Panc1 (cell line): ENCODE measurements at regions not wholly inside any gene's neighbourhood (a gene's known extent, or its start where the extent isn't known, plus 50 kb on each side); places are given as distances from the start of the nearest gene placed in this dataset.

ENCODE experiments used
- ATAC-seq: fragments of 200-7000 bp; cut with Tn5 transposase; 2 replicates; pipeline ENCODE4 v1.9.1; 2020; ENCODE audit warnings: mild to moderate bottlenecking, moderate library complexity
- BruUV-seq: library from RNA; stranded (reverse); fragments of 400-500 nt; replicated peaks from 2 replicates; lab custom pipeline; 2021; lab: Mats Ljungman, UMichigan
- CTCF ChIA-PET: fragments of 300-600 bp; sonication (Branson Sonifier 250); formaldehyde crosslinking; loops from one replicate; lab custom pipeline; 2022; ENCODE audit warnings: antibody characterized with exemption; lab: Charles Lee
- POLR2A ChIA-PET: fragments of 300-600 bp; sonication (Branson Sonifier 250); formaldehyde crosslinking; loops from one replicate; lab custom pipeline; 2022; ENCODE audit warnings: antibody characterized with exemption; lab: Charles Lee
- DNase-seq: peaks from one replicate; pipeline ENCODE4 v3.0.0-alpha.2; 2010; ENCODE audit warnings: low read depth, low spot score
- H3K27ac ChIP-seq: 2 replicates; pipeline ENCODE4 v1.5.1; 2011; ENCODE audit warnings: mild to moderate bottlenecking, low read length, inconsistent platforms
- H3K27me3 ChIP-seq: fragments of 200-500 bp; sonication (Bioruptor generic); 2 replicates; pipeline ENCODE4 v1.6.0; 2014; ENCODE audit warnings: low read length, inconsistent platforms; ENCODE audit not compliant: control insufficient read depth, insufficient read depth
- H3K36me3 ChIP-seq: fragments of 200-500 bp; sonication (Bioruptor generic); 2 replicates; pipeline ENCODE4 v1.5.1; 2014; ENCODE audit warnings: inconsistent platforms, mild to moderate bottlenecking, low read length, moderate library complexity; ENCODE audit not compliant: control insufficient read depth, insufficient read depth
- H3K4me1 ChIP-seq: 2 replicates; pipeline ENCODE4 v1.5.1; 2011; ENCODE audit warnings: inconsistent platforms, mild to moderate bottlenecking, low read length, moderate library complexity; ENCODE audit not compliant: control insufficient read depth, insufficient read depth
- H3K4me3 ChIP-seq, 2 experiments: 2 replicates each; pipeline ENCODE4 v1.5.1; 2011 to 2012; ENCODE audit warnings: low read depth in 2 of 2, low read length in 2 of 2, mild to moderate bottlenecking in 2 of 2, inconsistent platforms in 1 of 2, moderate library complexity in 1 of 2
- H3K9me3 ChIP-seq: fragments of 200-500 bp; sonication (Bioruptor generic); 2 replicates; pipeline ENCODE4 v1.5.1; 2014; ENCODE audit warnings: low read depth, mild to moderate bottlenecking, inconsistent platforms, low read length, moderate library complexity; ENCODE audit not compliant: control insufficient read depth, insufficient read depth
- POLR2AphosphoS5 ChIP-seq: IDR thresholded peaks from 2 replicates; pipeline ENCODE4 v1.6.1; 2012; ENCODE audit warnings: mild to moderate bottlenecking, low read depth, low read length, moderate library complexity
- SIN3A ChIP-seq: IDR thresholded peaks from 2 replicates; pipeline ENCODE4 v1.6.1; 2012; ENCODE audit warnings: low read depth, mild to moderate bottlenecking, low read length, moderate library complexity, borderline replicate concordance; ENCODE audit not compliant: insufficient read depth
- TCF7L2 ChIP-seq: IDR thresholded peaks from 2 replicates; pipeline ENCODE4 v1.6.1; 2011; ENCODE audit warnings: mild to moderate bottlenecking, low read depth, low read length, inconsistent platforms
- in situ Hi-C: cut with HindIII; loops from 2 replicates; pipeline ENCODE4 v1.10.0; 2016; ENCODE audit warnings: low sequenced_read_pairs, low pct_unique_long_range_greater_than_20kb
- intact Hi-C: fragments of 100-400 bp; cut with micrococcal nuclease; formaldehyde crosslinking; loops from one replicate; pipeline ENCODE4 v1.10.0; 2022; ENCODE audit not compliant: unreplicated experiment
- TF ChIP-seq, protein P1 (sequence below): fragments of 450-650 bp; IDR thresholded peaks from 2 replicates; pipeline ENCODE4 v1.5.1; 2017; ENCODE audit warnings: mild to moderate bottlenecking
- TF ChIP-seq, protein P2 (sequence below), 2 experiments: IDR thresholded peaks; 2 replicates each; pipeline ENCODE4 v1.6.1; 2011 to 2012; ENCODE audit warnings: low read depth in 2 of 2, control low read depth in 1 of 2, low read length in 1 of 2, mild to moderate bottlenecking in 1 of 2, moderate library complexity in 1 of 2; ENCODE audit not compliant: insufficient read depth in 1 of 2

DNA sequence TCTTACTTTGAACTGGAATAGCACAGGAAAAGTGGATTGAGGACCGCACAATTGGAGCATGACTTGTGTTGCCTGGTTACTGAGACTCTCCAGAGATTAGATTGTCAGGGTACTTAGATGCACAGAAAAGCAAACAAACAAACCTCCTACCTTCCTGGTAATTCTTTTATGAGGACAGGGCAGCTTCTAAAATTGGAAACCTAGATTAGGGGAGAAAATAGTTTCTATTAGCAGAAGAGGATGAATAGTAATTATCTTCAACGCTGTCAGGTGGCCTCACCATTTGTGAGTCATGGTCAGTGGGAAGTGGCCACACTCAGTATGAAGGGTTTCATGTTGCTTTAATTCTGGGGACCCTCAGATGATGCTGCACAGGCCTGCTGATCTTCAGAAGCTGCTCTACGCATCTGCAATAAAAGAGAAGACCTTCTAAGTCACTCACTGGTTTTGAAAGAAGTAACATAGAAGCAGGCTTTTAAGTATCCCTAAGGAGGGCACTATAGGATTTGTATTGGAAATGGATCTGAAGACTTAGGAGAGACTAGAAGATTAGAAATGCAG, 106.8 kb downstream of the LACC1 start:
- intact Hi-C loops (no loop called here), in situ Hi-C loops (no loop called here)
- no peak for DNase-seq
- H3K27ac ChIP-seq = no peak overlapping the region
- H3K27me3 ChIP-seq = no peaks in the 10 kb centered on the region
- ChIA-PET CTCF (no interaction called here), POLR2A (interaction anchor here (1.2 kb wide), 1 partner anchor 450 kb away, joined by 3 read pairs; no protein-coding TSS in a partner anchor)
- no peaks in the 10 kb centered on the region for H3K36me3 ChIP-seq
- TF ChIP-seq, protein P1, sequence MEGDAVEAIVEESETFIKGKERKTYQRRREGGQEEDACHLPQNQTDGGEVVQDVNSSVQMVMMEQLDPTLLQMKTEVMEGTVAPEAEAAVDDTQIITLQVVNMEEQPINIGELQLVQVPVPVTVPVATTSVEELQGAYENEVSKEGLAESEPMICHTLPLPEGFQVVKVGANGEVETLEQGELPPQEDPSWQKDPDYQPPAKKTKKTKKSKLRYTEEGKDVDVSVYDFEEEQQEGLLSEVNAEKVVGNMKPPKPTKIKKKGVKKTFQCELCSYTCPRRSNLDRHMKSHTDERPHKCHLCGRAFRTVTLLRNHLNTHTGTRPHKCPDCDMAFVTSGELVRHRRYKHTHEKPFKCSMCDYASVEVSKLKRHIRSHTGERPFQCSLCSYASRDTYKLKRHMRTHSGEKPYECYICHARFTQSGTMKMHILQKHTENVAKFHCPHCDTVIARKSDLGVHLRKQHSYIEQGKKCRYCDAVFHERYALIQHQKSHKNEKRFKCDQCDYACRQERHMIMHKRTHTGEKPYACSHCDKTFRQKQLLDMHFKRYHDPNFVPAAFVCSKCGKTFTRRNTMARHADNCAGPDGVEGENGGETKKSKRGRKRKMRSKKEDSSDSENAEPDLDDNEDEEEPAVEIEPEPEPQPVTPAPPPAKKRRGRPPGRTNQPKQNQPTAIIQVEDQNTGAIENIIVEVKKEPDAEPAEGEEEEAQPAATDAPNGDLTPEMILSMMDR = no peak
- TF ChIP-seq POLR2AphosphoS5 = no peak
- no peak for TF ChIP-seq SIN3A
- no peak for TF ChIP-seq TCF7L2
- TF ChIP-seq, protein P2, sequence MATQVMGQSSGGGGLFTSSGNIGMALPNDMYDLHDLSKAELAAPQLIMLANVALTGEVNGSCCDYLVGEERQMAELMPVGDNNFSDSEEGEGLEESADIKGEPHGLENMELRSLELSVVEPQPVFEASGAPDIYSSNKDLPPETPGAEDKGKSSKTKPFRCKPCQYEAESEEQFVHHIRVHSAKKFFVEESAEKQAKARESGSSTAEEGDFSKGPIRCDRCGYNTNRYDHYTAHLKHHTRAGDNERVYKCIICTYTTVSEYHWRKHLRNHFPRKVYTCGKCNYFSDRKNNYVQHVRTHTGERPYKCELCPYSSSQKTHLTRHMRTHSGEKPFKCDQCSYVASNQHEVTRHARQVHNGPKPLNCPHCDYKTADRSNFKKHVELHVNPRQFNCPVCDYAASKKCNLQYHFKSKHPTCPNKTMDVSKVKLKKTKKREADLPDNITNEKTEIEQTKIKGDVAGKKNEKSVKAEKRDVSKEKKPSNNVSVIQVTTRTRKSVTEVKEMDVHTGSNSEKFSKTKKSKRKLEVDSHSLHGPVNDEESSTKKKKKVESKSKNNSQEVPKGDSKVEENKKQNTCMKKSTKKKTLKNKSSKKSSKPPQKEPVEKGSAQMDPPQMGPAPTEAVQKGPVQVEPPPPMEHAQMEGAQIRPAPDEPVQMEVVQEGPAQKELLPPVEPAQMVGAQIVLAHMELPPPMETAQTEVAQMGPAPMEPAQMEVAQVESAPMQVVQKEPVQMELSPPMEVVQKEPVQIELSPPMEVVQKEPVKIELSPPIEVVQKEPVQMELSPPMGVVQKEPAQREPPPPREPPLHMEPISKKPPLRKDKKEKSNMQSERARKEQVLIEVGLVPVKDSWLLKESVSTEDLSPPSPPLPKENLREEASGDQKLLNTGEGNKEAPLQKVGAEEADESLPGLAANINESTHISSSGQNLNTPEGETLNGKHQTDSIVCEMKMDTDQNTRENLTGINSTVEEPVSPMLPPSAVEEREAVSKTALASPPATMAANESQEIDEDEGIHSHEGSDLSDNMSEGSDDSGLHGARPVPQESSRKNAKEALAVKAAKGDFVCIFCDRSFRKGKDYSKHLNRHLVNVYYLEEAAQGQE (IDR thresholded peaks at IDR 0.05; ENCODE audit: insufficient read depth in 1 of 2, low read depth in 2 of 2, low read length in 1 of 2) = no peak
- H3K9me3 ChIP-seq = no peaks in the 10 kb centered on the region
- H3K4me3 ChIP-seq = no peak overlapping the region
- no TSS peak for BruUV-seq
- ATAC-seq = no peak
- no peaks in the 10 kb centered on the region for H3K4me1 ChIP-seq

- in situ Hi-C loops = no loop called here
These were observed 108.6 kb downstream of the LACC1 start for GRCh38 chr13:43988302-43988701.

More at GRCh38 chr13:43988302-43988701, 108.6 kb downstream of the LACC1 start:
- Histone ChIP-seq H3K36me3 (no peaks in the 10 kb centered on the region), H3K9me3 (no peaks in the 10 kb centered on the region), H3K4me3 (no peak overlapping the region), H3K27ac (no peak overlapping the region), H3K27me3 (no peaks in the 10 kb centered on the region), H3K4me1 (no peaks in the 10 kb centered on the region)
- BruUV-seq = no TSS peak
- POLR2A ChIA-PET = no interaction called here
- intact Hi-C loops = no loop called here
- TF ChIP-seq, protein P2 (IDR thresholded peaks at IDR 0.05; ENCODE audit: insufficient read depth in 1 of 2, low read depth in 2 of 2, low read length in 1 of 2) = no peak
- TF ChIP-seq POLR2AphosphoS5 (no peak), SIN3A (no peak), TCF7L2 (no peak)
- TF ChIP-seq, protein P1 = no peak
- ATAC-seq (no peak), DNase-seq (no peak)
- CTCF ChIA-PET = no interaction called here
